ENCODE measurements at regions not wholly inside any gene's neighbourhood (a gene's known extent, or its start where the extent isn't known, plus 50 kb on each side); places are given as distances from the start of the nearest gene placed in this dataset.

GRCh38 chr16:79769928-79770243 is 169.3 kb upstream of the MAF start:
- intact Hi-C loops (cut with DNase I), result loop anchor here (5.0 to 10.0 kb wide), 3 partner anchors 48 to 1645 kb away; no protein-coding TSS in a partner anchor
- WGBS, result 15% methylated on average over 6 of the region's 6 CpGs
- DNase-seq (ENCODE audit: low spot score), result no peak
- peak overlapping the region; percentile 85 to 89 for H3K27ac ChIP-seq
- peak overlapping the region; percentile 31 to 35 for H3K4me3 ChIP-seq
- H3K27me3 ChIP-seq (replicated peaks; ENCODE audit: insufficient read depth), result no peaks in the 10 kb centered on the region
- H3K9me3 ChIP-seq, result no peaks in the 10 kb centered on the region
- no peaks in the 10 kb centered on the region for H3K36me3 ChIP-seq
- peaks cover 25% of the 10 kb centered on the region for H3K4me1 ChIP-seq (replicated peaks)
- TF ChIP-seq CTCF (IDR thresholded peaks at IDR 0.05) (no peak), POLR2AphosphoS5 (IDR thresholded peaks at IDR 0.05) (no peak), POLR2A (IDR thresholded peaks at IDR 0.05) (no peak)

GRCh38 chr16:79769270-79769927 is 168.9 kb upstream of the MAF start:
- Histone ChIP-seq H3K9me3 (no peaks in the 10 kb centered on the region), H3K4me3 (no peak overlapping the region), H3K4me1 (replicated peaks) (peaks cover 25% of the 10 kb centered on the region), H3K27ac (peak overlapping the region; percentile 85 to 89), H3K27me3 (replicated peaks; ENCODE audit: insufficient read depth) (no peaks in the 10 kb centered on the region), H3K36me3 (no peaks in the 10 kb centered on the region)
- DNase-seq (ENCODE audit: low spot score), result no peak
- intact Hi-C loops (cut with DNase I), result loop anchor here (5.0 to 10.0 kb wide), 3 partner anchors 47 to 1645 kb away; no protein-coding TSS in a partner anchor
- no peak for TF ChIP-seq POLR2AphosphoS5 (IDR thresholded peaks at IDR 0.05)
- TF ChIP-seq POLR2A (IDR thresholded peaks at IDR 0.05), result no peak
- TF ChIP-seq CTCF (IDR thresholded peaks at IDR 0.05), result no peak
- WGBS, result 68% methylated on average over 4 of the region's 4 CpGs

- WGBS, result 13% methylated on average over 10 of the region's 10 CpGs
- TF ChIP-seq POLR2A (IDR thresholded peaks at IDR 0.05), result no peak
- TF ChIP-seq CTCF (IDR thresholded peaks at IDR 0.05), result no peak
- peak; percentile 3 for TF ChIP-seq POLR2AphosphoS5 (IDR thresholded peaks at IDR 0.05)
- no peaks in the 10 kb centered on the region for H3K36me3 ChIP-seq
- DNase-seq (ENCODE audit: low spot score), result no peak
- peaks cover 25% of the 10 kb centered on the region for H3K4me1 ChIP-seq (replicated peaks)
- H3K27ac ChIP-seq, result peak overlapping the region; percentile 85 to 89
- H3K27me3 ChIP-seq (replicated peaks; ENCODE audit: insufficient read depth), result no peaks in the 10 kb centered on the region
- intact Hi-C loops (cut with DNase I), result loop anchor here (5.0 to 10.0 kb wide), 3 partner anchors 46 to 1644 kb away; no protein-coding TSS in a partner anchor
- H3K9me3 ChIP-seq, result no peaks in the 10 kb centered on the region
- H3K4me3 ChIP-seq, result peak overlapping the region; percentile 23
Observed at GRCh38 chr16:79768276-79768970, 167.9 kb upstream of the MAF start.

DNA sequence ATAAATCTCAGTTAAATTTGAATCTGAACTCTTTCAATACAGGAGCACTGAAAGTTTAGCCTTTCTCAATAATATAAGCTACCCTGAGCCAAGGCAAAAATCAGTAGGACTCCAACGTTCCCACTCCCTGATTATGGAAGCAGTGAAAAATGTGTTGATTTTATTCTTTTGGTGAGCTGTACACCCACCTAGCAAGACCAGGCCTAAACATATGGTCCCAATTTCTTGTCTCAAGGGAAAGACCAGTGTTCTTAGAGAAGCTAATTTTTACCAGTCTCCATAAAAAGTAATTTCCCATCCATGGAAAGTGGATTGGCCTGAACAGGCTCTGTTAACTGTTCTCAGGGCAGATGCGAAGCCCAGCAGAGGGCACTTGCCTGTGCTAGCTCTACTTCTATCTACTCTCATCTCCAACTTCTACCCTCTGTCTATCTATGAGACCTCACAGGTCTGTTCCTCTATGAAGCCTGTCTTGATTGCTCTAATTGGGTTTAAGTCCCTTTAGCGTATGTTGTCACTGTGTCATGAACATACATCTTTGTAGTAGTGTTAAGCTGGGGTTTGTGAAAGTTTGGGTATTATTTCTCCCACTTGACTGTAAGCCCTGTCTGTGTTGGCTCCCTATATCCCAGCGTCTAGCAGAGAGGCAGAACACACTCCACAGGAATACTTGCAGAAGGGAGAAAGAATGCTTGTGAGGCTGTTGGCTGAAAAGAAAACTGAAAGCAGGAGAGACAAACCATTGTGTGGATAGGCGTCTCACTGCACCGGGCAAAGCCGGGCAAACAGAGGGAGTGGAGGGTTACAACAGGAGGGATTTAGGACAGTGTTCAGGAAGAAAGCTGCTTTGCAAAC is 167.1 kb upstream of the MAF start:
- H3K36me3 ChIP-seq, result no peaks in the 10 kb centered on the region
- peak overlapping the region; percentile 23 for H3K4me3 ChIP-seq
- no peaks in the 10 kb centered on the region for H3K9me3 ChIP-seq
- peak overlapping the region; percentile 85 to 89 for H3K27ac ChIP-seq
- TF ChIP-seq CTCF (IDR thresholded peaks at IDR 0.05) (peak in 1 of 4 experiments; percentile 36), POLR2AphosphoS5 (IDR thresholded peaks at IDR 0.05) (peak; percentile 54), POLR2A (IDR thresholded peaks at IDR 0.05) (peak; percentile 9)
- 28% methylated on average over 7 of the region's 7 CpGs for WGBS
- no peaks in the 10 kb centered on the region for H3K27me3 ChIP-seq (replicated peaks; ENCODE audit: insufficient read depth)
- peaks cover 25% of the 10 kb centered on the region for H3K4me1 ChIP-seq (replicated peaks)
- DNase-seq (ENCODE audit: low spot score), result peak; percentile 47
- intact Hi-C loops (cut with DNase I), result loop anchor here (5.0 to 10.0 kb wide), 3 partner anchors 45 to 1643 kb away; no protein-coding TSS in a partner anchor
